DMS53 treated with DMSO at 0.1 percent for 48 hours (cell line): ENCODE measurements at regions not wholly inside any gene's neighbourhood (a gene's known extent, or its start where the extent isn't known, plus 50 kb on each side); places are given as distances from the start of the nearest gene placed in this dataset.
"Not testable (repeated sequence)": the region's sequence is repeated elsewhere in the genome, so short reads cannot be mapped to it uniquely, and the experiment has no call there.

Experiments used
- DNase-seq: peaks from one replicate; lab custom pipeline; 2025; ENCODE audit not compliant: unreplicated experiment; lab: John Stamatoyannopoulos, UW

- no peak for DNase-seq
Measured at GRCh38 chrX:63581906-63582305, 203.1 kb downstream of the ARHGEF9 start.

- no peak for DNase-seq
Measured at GRCh38 chrX:63581398-63581797, 203.6 kb downstream of the ARHGEF9 start.

DNA sequence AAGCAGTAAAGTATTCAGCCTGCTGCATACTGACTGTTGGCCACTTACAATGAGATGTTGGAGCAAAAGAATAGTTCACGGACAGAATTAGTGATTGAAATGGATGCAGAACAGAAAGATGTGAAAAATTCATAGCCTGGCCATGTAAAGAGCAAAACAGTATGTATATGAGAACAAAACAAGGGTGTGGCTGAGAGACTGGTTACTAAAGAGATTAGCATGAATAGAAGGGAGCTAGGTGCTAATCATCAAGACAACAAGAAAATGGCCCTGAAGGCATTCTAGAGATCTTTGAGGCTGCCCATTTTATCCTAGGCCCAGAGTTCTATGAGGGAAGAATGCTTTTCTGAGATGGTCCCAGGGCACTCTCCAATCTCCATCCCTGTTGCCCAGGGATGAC is 208.5 kb downstream of the ARHGEF9 start:
- DNase-seq = no peak

DNA sequence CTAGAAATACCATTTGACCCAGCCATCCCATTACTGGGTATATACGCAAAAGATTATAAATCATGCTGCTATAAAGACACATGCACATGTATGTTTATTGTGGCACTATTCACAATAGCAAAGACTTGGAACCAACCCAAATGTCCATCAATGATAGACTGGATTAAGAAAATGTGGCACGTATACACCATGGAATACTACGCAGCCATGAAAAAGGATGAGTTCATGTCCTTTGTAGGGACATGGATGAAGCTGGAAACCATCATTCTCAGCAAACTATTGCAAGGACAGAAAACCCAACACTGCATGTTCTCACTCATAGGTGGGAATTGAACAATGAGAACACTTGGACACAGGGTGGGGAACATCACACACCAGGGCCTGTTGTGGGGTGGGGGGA is 209.3 kb downstream of the ARHGEF9 start:
- not testable (repeated sequence) for DNase-seq

GRCh38 chrX:63566856-63567255 is 215.7 kb upstream of the SPIN4 start:
- DNase-seq = no peak

DNA sequence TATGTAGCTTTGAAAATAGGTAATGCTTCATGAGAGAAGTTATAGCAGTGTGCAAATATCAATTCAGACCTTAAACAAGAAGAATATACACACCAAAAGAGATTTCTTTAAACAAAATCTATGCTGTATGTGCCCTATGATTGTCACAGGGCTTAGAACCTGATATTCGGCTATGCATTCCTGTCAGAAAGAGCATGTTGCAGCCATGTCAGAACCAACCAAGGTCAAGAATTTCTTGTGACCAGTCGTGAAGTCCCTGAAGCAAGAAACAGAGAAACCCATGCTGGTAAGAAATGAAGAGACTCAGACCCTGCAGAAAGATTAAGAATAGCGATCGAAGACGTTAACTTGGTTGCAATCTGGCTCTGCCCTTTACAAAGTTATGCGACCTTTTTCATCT is 210.3 kb upstream of the SPIN4 start:
- DNase-seq = no peak

- DNase-seq = peak; percentile 77
Measured at GRCh38 chrX:63560601-63561218, 209.6 kb upstream of the SPIN4 start.

- no peak for DNase-seq
Measured at GRCh38 chrX:63551856-63552255, 200.7 kb upstream of the SPIN4 start.

- no peak for DNase-seq
Measured at GRCh38 chrX:63530654-63531053, 179.5 kb upstream of the SPIN4 start.

DNA sequence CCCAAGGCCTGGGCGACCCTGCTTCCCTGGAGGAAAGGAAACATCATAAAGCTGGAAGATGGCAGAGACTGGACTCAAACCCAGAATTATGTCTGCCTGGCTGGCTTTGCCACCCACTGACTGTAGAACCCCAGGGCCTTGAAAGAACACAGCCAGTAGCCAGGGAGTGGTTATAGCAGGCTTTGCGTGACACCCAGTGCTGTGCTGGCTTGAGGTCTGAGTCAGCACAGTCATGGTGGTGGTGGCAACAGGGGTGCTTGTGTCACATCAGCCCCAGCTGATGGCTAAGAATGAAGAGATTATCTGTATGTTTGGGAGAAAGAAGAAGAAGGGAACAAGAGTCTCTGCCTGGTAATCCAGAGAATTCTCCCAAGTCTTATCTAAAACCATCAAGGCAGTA is 178.8 kb upstream of the SPIN4 start:
- DNase-seq = no peak

- no peak for DNase-seq
Measured at GRCh38 chrX:63526863-63527262, 175.7 kb upstream of the SPIN4 start.

DNA sequence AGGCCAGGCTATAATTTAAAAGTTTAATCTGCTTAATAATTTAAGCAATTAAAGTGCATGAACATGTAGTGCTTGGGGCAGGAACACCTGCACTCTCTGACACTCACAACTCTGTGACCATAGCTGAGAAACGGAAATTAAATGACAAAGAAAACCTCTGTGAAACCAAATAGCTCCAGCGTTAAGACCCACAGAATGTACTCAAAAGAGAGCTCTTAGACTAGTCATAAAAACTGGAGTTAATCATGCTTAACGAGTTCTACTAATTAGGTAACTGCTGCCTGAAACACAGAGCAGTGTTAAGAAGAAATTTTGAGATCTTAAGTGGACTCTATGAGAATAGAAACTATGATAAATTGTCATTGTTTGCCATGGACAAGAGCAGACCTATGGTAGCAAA is 174.4 kb upstream of the SPIN4 start:
- DNase-seq = no peak

GRCh38 chrX:63519368-63519767 is 168.2 kb upstream of the SPIN4 start:
- not testable (repeated sequence) for DNase-seq

DNA sequence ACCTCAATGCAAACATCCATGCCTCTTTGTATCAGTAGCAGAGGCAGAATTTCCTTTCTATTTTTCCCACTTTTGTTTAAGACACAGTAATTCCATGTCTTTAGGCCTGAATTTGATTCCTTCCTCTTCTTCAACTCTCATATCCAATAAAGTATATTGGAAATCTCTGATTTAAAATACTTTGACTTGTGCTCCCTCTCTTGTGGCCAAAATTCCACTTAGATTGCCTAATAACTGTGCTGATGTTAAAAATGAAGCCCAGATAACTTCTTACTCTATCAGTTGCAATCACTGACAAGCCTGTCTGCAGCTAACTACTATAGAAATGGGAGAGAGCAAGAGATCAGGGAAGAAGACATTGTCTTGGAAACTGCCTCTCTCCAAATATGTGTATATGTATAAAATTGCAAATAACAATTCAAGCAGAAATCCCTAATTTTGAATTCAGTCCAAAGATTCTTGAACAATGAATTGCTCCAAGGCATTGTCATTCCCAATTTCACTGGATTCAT is 163.5 kb upstream of the SPIN4 start:
- DNase-seq = no peak

- no peak for DNase-seq
Measured at GRCh38 chrX:63513825-63514568, 162.9 kb upstream of the SPIN4 start.

- DNase-seq = no peak
Measured at GRCh38 chrX:63511361-63511760, 160.2 kb upstream of the SPIN4 start.

GRCh38 chrX:63508668-63509067 is 157.5 kb upstream of the SPIN4 start:
- no peak for DNase-seq

- DNase-seq = peak; percentile 6
Measured at GRCh38 chrX:63506320-63506719, 155.2 kb upstream of the SPIN4 start.

GRCh38 chrX:63503541-63503940 is 152.4 kb upstream of the SPIN4 start:
- DNase-seq = no peak

DNA sequence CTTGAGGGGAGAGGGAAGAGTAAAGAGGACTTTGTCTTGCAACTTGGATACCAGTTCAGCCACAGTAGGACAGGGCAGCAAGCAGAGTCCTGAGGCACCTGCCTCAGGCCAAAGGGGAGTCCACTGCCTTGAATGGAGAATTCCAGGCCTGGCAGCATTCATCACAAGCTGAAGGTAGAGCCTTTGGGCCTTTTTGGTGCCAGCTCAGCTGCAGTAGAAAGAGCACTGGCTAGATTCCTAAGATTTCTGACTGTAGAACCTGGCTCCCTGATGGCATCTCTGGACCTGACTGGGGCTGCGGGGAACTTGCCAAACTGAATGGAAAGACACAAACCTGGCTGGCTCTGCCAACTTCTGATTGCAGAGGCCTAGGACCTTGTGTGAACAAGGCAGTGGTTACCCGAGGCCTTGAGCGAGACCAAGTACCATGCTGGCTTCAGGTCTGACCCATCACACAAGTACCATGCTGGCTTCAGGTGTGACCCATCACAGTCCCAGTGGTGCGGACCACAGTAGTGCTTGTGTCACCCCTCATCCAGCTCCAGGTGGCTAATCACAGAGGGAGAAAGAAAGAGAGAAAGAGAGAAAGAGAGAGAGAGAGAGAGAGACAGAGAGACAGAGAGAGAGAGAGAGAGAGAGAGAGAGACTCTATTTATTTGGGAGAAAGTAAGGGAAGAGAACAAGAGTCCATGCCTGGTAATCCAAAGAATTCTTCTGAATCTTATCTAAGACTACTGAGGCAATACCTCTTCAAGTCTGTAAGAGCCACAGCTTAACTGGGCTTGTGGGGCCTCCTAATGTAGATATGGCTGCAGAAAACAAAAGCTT is 137.6 kb upstream of the SPIN4 start:
- DNase-seq = no peak

DNA sequence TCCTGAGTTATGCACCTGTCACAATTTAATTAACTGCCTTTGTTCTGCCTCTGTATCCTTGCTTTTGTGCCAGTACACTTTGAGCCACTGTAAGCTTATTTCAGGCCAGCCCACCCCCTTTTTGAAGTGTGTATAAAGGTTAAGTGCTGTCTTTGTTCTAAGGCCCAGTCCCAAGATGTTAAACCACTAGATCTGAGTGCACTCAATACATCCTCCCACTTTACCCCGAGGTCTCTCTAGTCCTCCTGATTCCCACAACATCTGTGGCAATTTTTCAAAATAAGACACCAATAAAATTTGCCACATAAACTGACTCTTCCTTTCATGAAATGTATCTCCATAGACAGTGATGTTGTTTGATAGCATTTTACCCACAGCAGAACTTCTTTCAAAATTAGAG is 124.1 kb upstream of the SPIN4 start:
- DNase-seq = no peak

GRCh38 chrX:63471004-63471403 is 119.9 kb upstream of the SPIN4 start:
- DNase-seq = no peak
